HUES64 (cell line): ENCODE measurements at regions not wholly inside any gene's neighbourhood (a gene's known extent, or its start where the extent isn't known, plus 50 kb on each side); places are given as distances from the start of the nearest gene placed in this dataset.

Experiments used
- H3K27ac ChIP-seq: 2 replicates; pipeline ENCODE4 v1.7.0; 2013; ENCODE audit warnings: low read depth, low read length, inconsistent platforms
- H3K27me3 ChIP-seq: 2 replicates; pipeline ENCODE4 v1.6.1; 2013; ENCODE audit warnings: mild to moderate bottlenecking, low read length; ENCODE audit not compliant: insufficient read depth
- H3K36me3 ChIP-seq: 2 replicates; pipeline ENCODE4 v1.6.1; 2013; ENCODE audit warnings: mild to moderate bottlenecking, low read length; ENCODE audit not compliant: insufficient read depth
- H3K4me1 ChIP-seq: 2 replicates; pipeline ENCODE4 v1.6.1; 2013; ENCODE audit warnings: mild to moderate bottlenecking, low read length, moderate library complexity; ENCODE audit not compliant: insufficient read depth
- H3K4me3 ChIP-seq: 2 replicates; pipeline ENCODE4 v1.5.1; 2013; ENCODE audit warnings: mild to moderate bottlenecking, low read length, moderate library complexity
- H3K9ac ChIP-seq: 2 replicates; pipeline ENCODE4 v1.6.1; 2013; ENCODE audit warnings: mild to moderate bottlenecking, low read depth, low read length
- H3K9me3 ChIP-seq: 2 replicates; pipeline ENCODE4 v1.6.1; 2013; ENCODE audit warnings: low read depth, low read length; ENCODE audit not compliant: insufficient read depth
- WGBS: fragments of 150-250, 120-280 bp; methylation state at CpG from one replicate; pipeline ENCODE4 v1.1.7; 2013; ENCODE audit warnings: missing lambda C conversion rate; 5-methylcytosine and 5-hydroxymethylcytosine counted together

GRCh38 chr11:26901162-26901561, 92.8 kb upstream of the FIBIN start:
- Histone ChIP-seq H3K27me3 (no peaks in the 10 kb centered on the region), H3K9me3 (no peaks in the 10 kb centered on the region), H3K27ac (no peak overlapping the region), H3K9ac (no peak overlapping the region), H3K36me3 (no peaks in the 10 kb centered on the region), H3K4me1 (peaks cover 21% of the 10 kb centered on the region), H3K4me3 (no peak overlapping the region)
- 83% methylated on average over 1 of the region's 1 CpG for WGBS

- H3K4me1 ChIP-seq = peaks cover 21% of the 10 kb centered on the region
- no peaks in the 10 kb centered on the region for H3K9me3 ChIP-seq
- no peak overlapping the region for H3K4me3 ChIP-seq
- H3K9ac ChIP-seq = no peak overlapping the region
- WGBS = 78% methylated on average over 1 of the region's 1 CpG
- H3K36me3 ChIP-seq = no peaks in the 10 kb centered on the region
- no peak overlapping the region for H3K27ac ChIP-seq
- no peaks in the 10 kb centered on the region for H3K27me3 ChIP-seq
These were observed 89.8 kb upstream of the FIBIN start for GRCh38 chr11:26904132-26904531.

- no peaks in the 10 kb centered on the region for H3K9me3 ChIP-seq
- H3K36me3 ChIP-seq = no peaks in the 10 kb centered on the region
- no peak overlapping the region for H3K27ac ChIP-seq
- no peak overlapping the region for H3K4me3 ChIP-seq
- WGBS = no CpG with 5 or more reads among the region's 1 CpG
- H3K9ac ChIP-seq = no peak overlapping the region
- H3K4me1 ChIP-seq = peaks cover 21% of the 10 kb centered on the region
- no peaks in the 10 kb centered on the region for H3K27me3 ChIP-seq
These were observed 89.1 kb upstream of the FIBIN start for GRCh38 chr11:26904801-26905200.

- H3K4me1 ChIP-seq = peaks cover 21% of the 10 kb centered on the region
- WGBS = 72% methylated on average over 3 of the region's 3 CpGs
- no peaks in the 10 kb centered on the region for H3K9me3 ChIP-seq
- H3K27ac ChIP-seq = no peak overlapping the region
- no peaks in the 10 kb centered on the region for H3K36me3 ChIP-seq
- H3K9ac ChIP-seq = no peak overlapping the region
- H3K4me3 ChIP-seq = no peak overlapping the region
- no peaks in the 10 kb centered on the region for H3K27me3 ChIP-seq
These were observed 88.5 kb upstream of the FIBIN start for GRCh38 chr11:26905368-26905767.

GRCh38 chr11:26909515-26909914, 84.4 kb upstream of the FIBIN start:
- no peak overlapping the region for H3K4me3 ChIP-seq
- H3K36me3 ChIP-seq = no peaks in the 10 kb centered on the region
- H3K27ac ChIP-seq = no peak overlapping the region
- 89% methylated on average over 3 of the region's 3 CpGs for WGBS
- H3K9ac ChIP-seq = no peak overlapping the region
- H3K9me3 ChIP-seq = no peaks in the 10 kb centered on the region
- H3K27me3 ChIP-seq = no peaks in the 10 kb centered on the region
- peaks cover 10% of the 10 kb centered on the region for H3K4me1 ChIP-seq

GRCh38 chr11:26909991-26910591, 83.8 kb upstream of the FIBIN start:
- WGBS = 93% methylated on average over 5 of the region's 6 CpGs
- no peak overlapping the region for H3K27ac ChIP-seq
- no peak overlapping the region for H3K4me3 ChIP-seq
- no peaks in the 10 kb centered on the region for H3K9me3 ChIP-seq
- H3K4me1 ChIP-seq = peaks cover 5% of the 10 kb centered on the region; the same call in 1 of the 2 replicates
- H3K27me3 ChIP-seq = no peaks in the 10 kb centered on the region
- H3K36me3 ChIP-seq = no peaks in the 10 kb centered on the region
- H3K9ac ChIP-seq = no peak overlapping the region

- 81% methylated on average over 5 of the region's 6 CpGs for WGBS
- H3K4me3 ChIP-seq = no peak overlapping the region
- H3K27ac ChIP-seq = no peak overlapping the region
- H3K9ac ChIP-seq = no peak overlapping the region
- no peaks in the 10 kb centered on the region for H3K9me3 ChIP-seq
- 0 out of 2 replicates have a peak, but pooled peaks cover 5% of the 10 kb centered on the region for H3K4me1 ChIP-seq
- no peaks in the 10 kb centered on the region for H3K36me3 ChIP-seq
- H3K27me3 ChIP-seq = no peaks in the 10 kb centered on the region
These were observed 78.9 kb upstream of the FIBIN start for GRCh38 chr11:26914968-26915367.

- H3K27me3 ChIP-seq = no peaks in the 10 kb centered on the region
- no peak overlapping the region for H3K4me3 ChIP-seq
- no peak overlapping the region for H3K9ac ChIP-seq
- 0 out of 2 replicates have a peak, but pooled peaks cover 5% of the 10 kb centered on the region for H3K4me1 ChIP-seq
- no peaks in the 10 kb centered on the region for H3K9me3 ChIP-seq
- H3K36me3 ChIP-seq = no peaks in the 10 kb centered on the region
- H3K27ac ChIP-seq = no peak overlapping the region
- 97% methylated on average over 5 of the region's 6 CpGs for WGBS
These were observed 77.1 kb upstream of the FIBIN start for GRCh38 chr11:26916805-26917204.

GRCh38 chr11:26928582-26928981, 65.3 kb upstream of the FIBIN start:
- Histone ChIP-seq H3K27ac (no peak overlapping the region), H3K9me3 (0 out of 2 replicates have a peak, but pooled peaks cover 5% of the 10 kb centered on the region), H3K27me3 (no peaks in the 10 kb centered on the region; the same call in 1 of the 2 replicates), H3K9ac (no peak overlapping the region), H3K36me3 (no peaks in the 10 kb centered on the region), H3K4me3 (no peak overlapping the region), H3K4me1 (peaks cover 7% of the 10 kb centered on the region)
- WGBS = 88% methylated on average over 3 of the region's 3 CpGs

GRCh38 chr11:26929806-26930517, 64.0 kb upstream of the FIBIN start:
- Histone ChIP-seq H3K4me3 (no peak overlapping the region), H3K9me3 (0 out of 2 replicates have a peak, but pooled peaks cover 5% of the 10 kb centered on the region), H3K9ac (no peak overlapping the region), H3K36me3 (no peaks in the 10 kb centered on the region), H3K27me3 (peaks cover 3% of the 10 kb centered on the region; the same call in 1 of the 2 replicates), H3K4me1 (peaks cover 7% of the 10 kb centered on the region), H3K27ac (no peak overlapping the region)
- 96% methylated on average over 3 of the region's 3 CpGs for WGBS

GRCh38 chr11:26930518-26931247, 63.2 kb upstream of the FIBIN start:
- 0 out of 2 replicates have a peak, but pooled peaks cover 5% of the 10 kb centered on the region for H3K9me3 ChIP-seq
- no CpG with 5 or more reads among the region's 1 CpG for WGBS
- no peak overlapping the region for H3K9ac ChIP-seq
- H3K4me1 ChIP-seq = peaks cover 7% of the 10 kb centered on the region
- no peak overlapping the region for H3K27ac ChIP-seq
- no peak overlapping the region for H3K4me3 ChIP-seq
- H3K27me3 ChIP-seq = peaks cover 9% of the 10 kb centered on the region; the same call in 1 of the 2 replicates
- no peaks in the 10 kb centered on the region for H3K36me3 ChIP-seq
